ENCODE measurements at regions not wholly inside any gene's neighbourhood (a gene's known extent, or its start where the extent isn't known, plus 50 kb on each side); places are given as distances from the start of the nearest gene placed in this dataset.

DNA sequence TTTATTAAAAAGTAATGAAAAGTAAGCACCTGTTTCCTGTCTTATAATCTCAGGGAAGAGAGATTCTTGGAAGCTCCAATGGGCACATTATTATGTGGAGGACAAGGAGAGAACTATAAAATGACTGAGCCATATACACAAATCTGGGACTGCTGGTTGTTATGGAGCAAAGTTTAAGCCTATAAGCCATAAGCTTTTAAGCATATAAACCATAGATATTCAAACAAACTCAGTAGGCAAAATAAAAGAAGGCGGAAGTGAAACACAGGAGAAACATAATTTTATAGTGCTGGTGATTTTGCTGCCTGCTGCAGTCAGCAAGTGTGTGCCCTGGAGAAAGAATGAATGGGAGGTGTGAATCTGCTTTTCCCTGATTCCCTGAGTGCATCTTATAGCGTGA is 274.4 kb downstream of the KIF20B start:
- Histone ChIP-seq H3K9ac (ENCODE audit: low read length in 3 of 3) (no peak overlapping the region), H3K9me3 (ENCODE audit: control insufficient read depth in 2 of 3, insufficient read depth in 1 of 3, low read length in 3 of 3) (no peaks in the 10 kb centered on the region), H3K4me1 (ENCODE audit: control insufficient read depth in 2 of 3, insufficient read depth in 2 of 3, low read depth in 1 of 3, low read length in 3 of 3) (no peaks in the 10 kb centered on the region), H3K36me3 (ENCODE audit: control insufficient read depth in 2 of 3, insufficient read depth in 3 of 3, low read length in 3 of 3) (no peaks in the 10 kb centered on the region), H3K27ac (ENCODE audit: low read depth in 2 of 2, low read length in 2 of 2) (no peak overlapping the region), H3K4me3 (ENCODE audit: low read length in 3 of 3) (no peak overlapping the region), H3K27me3 (ENCODE audit: control insufficient read depth, insufficient read depth, low read length) (no peaks in the 10 kb centered on the region)
- FAIRE-seq (no peak), DNase-seq (no peak)
- no peak for TF ChIP-seq CTCF (IDR thresholded peaks at IDR 0.05; ENCODE audit: borderline replicate concordance, extremely low read depth, insufficient read depth)
- intact Hi-C loops (cut with DNase I), result no loop called here

DNA sequence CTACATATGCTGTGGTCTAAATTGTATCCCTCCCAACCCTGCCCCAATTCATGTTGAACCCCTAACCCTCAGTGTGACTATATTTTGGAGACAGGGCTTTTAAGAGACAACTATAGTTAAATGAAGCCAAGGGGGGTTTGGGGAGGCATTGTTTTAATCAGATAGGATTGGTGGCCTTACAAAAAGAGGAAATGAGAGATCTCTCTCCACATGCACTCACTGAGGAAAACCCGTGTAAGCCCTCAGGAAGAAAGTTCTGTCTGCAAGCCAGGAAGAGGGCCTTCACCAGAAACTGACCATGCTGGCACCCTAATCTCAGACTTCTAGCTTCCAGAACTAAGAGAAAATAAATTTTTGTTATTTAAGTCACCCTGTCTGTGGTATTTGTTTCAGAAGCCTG is 276.7 kb downstream of the KIF20B start:
- DNase-seq, result no peak
- H3K4me3 ChIP-seq (ENCODE audit: low read length in 3 of 3), result no peak overlapping the region
- H3K4me1 ChIP-seq (ENCODE audit: control insufficient read depth in 2 of 3, insufficient read depth in 2 of 3, low read depth in 1 of 3, low read length in 3 of 3), result no peaks in the 10 kb centered on the region
- no peak for TF ChIP-seq CTCF (IDR thresholded peaks at IDR 0.05; ENCODE audit: borderline replicate concordance, extremely low read depth, insufficient read depth)
- intact Hi-C loops (cut with DNase I), result no loop called here
- H3K9ac ChIP-seq (ENCODE audit: low read length in 3 of 3), result no peak overlapping the region
- no peak for FAIRE-seq
- no peak overlapping the region for H3K27ac ChIP-seq (ENCODE audit: low read depth in 2 of 2, low read length in 2 of 2)
- no peaks in the 10 kb centered on the region for H3K27me3 ChIP-seq (ENCODE audit: control insufficient read depth, insufficient read depth, low read length)
- no peaks in the 10 kb centered on the region for H3K9me3 ChIP-seq (ENCODE audit: control insufficient read depth in 2 of 3, insufficient read depth in 1 of 3, low read length in 3 of 3)
- H3K36me3 ChIP-seq (ENCODE audit: control insufficient read depth in 2 of 3, insufficient read depth in 3 of 3, low read length in 3 of 3), result no peaks in the 10 kb centered on the region

- intact Hi-C loops (cut with DNase I), result no loop called here
- no peak for FAIRE-seq
- no peaks in the 10 kb centered on the region for H3K4me1 ChIP-seq (ENCODE audit: control insufficient read depth in 2 of 3, insufficient read depth in 2 of 3, low read depth in 1 of 3, low read length in 3 of 3)
- DNase-seq, result no peak
- no peak overlapping the region for H3K9ac ChIP-seq (ENCODE audit: low read length in 3 of 3)
- H3K9me3 ChIP-seq (ENCODE audit: control insufficient read depth in 2 of 3, insufficient read depth in 1 of 3, low read length in 3 of 3), result no peaks in the 10 kb centered on the region
- H3K27me3 ChIP-seq (ENCODE audit: control insufficient read depth, insufficient read depth, low read length), result no peaks in the 10 kb centered on the region
- H3K27ac ChIP-seq (ENCODE audit: low read depth in 2 of 2, low read length in 2 of 2), result no peak overlapping the region
- TF ChIP-seq CTCF (IDR thresholded peaks at IDR 0.05; ENCODE audit: borderline replicate concordance, extremely low read depth, insufficient read depth), result no peak
- no peaks in the 10 kb centered on the region for H3K36me3 ChIP-seq (ENCODE audit: control insufficient read depth in 2 of 3, insufficient read depth in 3 of 3, low read length in 3 of 3)
- H3K4me3 ChIP-seq (ENCODE audit: low read length in 3 of 3), result no peak overlapping the region
Measured at GRCh38 chr10:89979726-89980125, 278.3 kb downstream of the KIF20B start.

- no peak for DNase-seq
- no peak for TF ChIP-seq CTCF (IDR thresholded peaks at IDR 0.05; ENCODE audit: borderline replicate concordance, extremely low read depth, insufficient read depth)
- H3K4me3 ChIP-seq (ENCODE audit: low read length in 3 of 3), result no peak overlapping the region
- H3K9me3 ChIP-seq (ENCODE audit: control insufficient read depth in 2 of 3, insufficient read depth in 1 of 3, low read length in 3 of 3), result no peaks in the 10 kb centered on the region
- no peak overlapping the region for H3K9ac ChIP-seq (ENCODE audit: low read length in 3 of 3)
- no peak for FAIRE-seq
- H3K27ac ChIP-seq (ENCODE audit: low read depth in 2 of 2, low read length in 2 of 2), result no peak overlapping the region
- no peaks in the 10 kb centered on the region for H3K27me3 ChIP-seq (ENCODE audit: control insufficient read depth, insufficient read depth, low read length)
- H3K36me3 ChIP-seq (ENCODE audit: control insufficient read depth in 2 of 3, insufficient read depth in 3 of 3, low read length in 3 of 3), result no peaks in the 10 kb centered on the region
- intact Hi-C loops (cut with DNase I), result no loop called here
- no peaks in the 10 kb centered on the region for H3K4me1 ChIP-seq (ENCODE audit: control insufficient read depth in 2 of 3, insufficient read depth in 2 of 3, low read depth in 1 of 3, low read length in 3 of 3)
Measured at GRCh38 chr10:89980166-89980565, 278.8 kb downstream of the KIF20B start.

All from kidney (tissue), 13 donors.